ENCODE measurements at regions not wholly inside any gene's neighbourhood (a gene's known extent, or its start where the extent isn't known, plus 50 kb on each side); places are given as distances from the start of the nearest gene placed in this dataset.
"Not testable (repeated sequence)": the region's sequence is repeated elsewhere in the genome, so short reads cannot be mapped to it uniquely, and the experiment has no call there.

DNA sequence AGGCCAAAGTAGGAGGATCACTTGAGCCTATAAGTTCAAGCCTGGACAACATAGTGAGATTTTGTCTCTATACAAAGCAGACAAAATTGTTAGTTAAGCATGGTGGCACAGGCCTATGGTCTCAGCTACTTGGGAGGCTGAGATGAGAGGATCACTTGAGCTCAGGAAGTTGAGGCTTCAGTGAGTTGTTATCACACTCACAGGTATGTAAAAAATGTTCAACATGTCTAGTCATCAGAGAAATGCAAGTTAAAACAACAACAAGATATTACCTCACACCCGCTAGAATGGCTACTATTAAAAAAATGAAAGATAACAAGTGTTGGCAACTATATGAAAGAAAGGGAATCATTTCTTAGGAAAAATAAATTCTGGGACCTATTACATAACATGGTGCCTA, 341.5 kb upstream of the ST8SIA4 start:
- Histone ChIP-seq H3K36me3 (replicated peaks in 1 of 2; ENCODE audit: control insufficient read depth in 2 of 2, insufficient read depth in 2 of 2, low read length in 2 of 2) (no peaks in the 10 kb centered on the region), H2BK5ac (ENCODE audit: low read length) (no peak overlapping the region), H3K79me1 (ENCODE audit: low read depth, low read length) (no peaks in the 10 kb centered on the region), H4K8ac (ENCODE audit: low read depth, low read length) (no peak overlapping the region), H2AFZ (ENCODE audit: low read length) (no peak overlapping the region), H3K9ac (ENCODE audit: low read depth, low read length, poor library complexity) (no peak overlapping the region), H3K14ac (ENCODE audit: low read length) (no peak overlapping the region), H3K4me2 (ENCODE audit: insufficient read depth, low read length, poor library complexity, severe bottlenecking) (no peak overlapping the region), H3K4ac (ENCODE audit: low read length) (no peak overlapping the region), H2AK5ac (ENCODE audit: low read depth, low read length) (no peak overlapping the region), H3K4me3 (ENCODE audit: low read length in 2 of 2) (no peak overlapping the region), H2BK12ac (ENCODE audit: low read length) (no peak overlapping the region), H4K91ac (ENCODE audit: low read depth, low read length, poor library complexity) (no peak overlapping the region), H2BK120ac (ENCODE audit: low read depth, low read length) (no peak overlapping the region), H2BK15ac (ENCODE audit: low read length) (no peak overlapping the region), H3K27ac (replicated peaks; ENCODE audit: low read length) (no peak overlapping the region), H3K18ac (ENCODE audit: low read length) (no peak overlapping the region), H3K27me3 (ENCODE audit: control insufficient read depth in 3 of 3, insufficient read depth in 3 of 3, low read depth in 1 of 3, low read length in 3 of 3) (no peaks in the 10 kb centered on the region), H3K4me1 (ENCODE audit: control insufficient read depth in 2 of 2, insufficient read depth in 1 of 2, low read depth in 1 of 2, low read length in 2 of 2) (no peaks in the 10 kb centered on the region), H3K9me3 (replicated peaks in 1 of 2; ENCODE audit: control insufficient read depth in 2 of 2, insufficient read depth in 1 of 2, low read depth in 1 of 2, low read length in 2 of 2) (no peaks in the 10 kb centered on the region), H3K23ac (ENCODE audit: low read depth, low read length, poor library complexity) (no peak overlapping the region)
- DNase-seq (ENCODE audit: low spot score) = no peak
- WGBS, 2 donors (ENCODE audit: extremely low coverage in 2 of 2, insufficient read length in 2 of 2, insufficient replicate concordance in 1 of 2) = no CpG with 5 or more reads among the region's 1 CpG

DNA sequence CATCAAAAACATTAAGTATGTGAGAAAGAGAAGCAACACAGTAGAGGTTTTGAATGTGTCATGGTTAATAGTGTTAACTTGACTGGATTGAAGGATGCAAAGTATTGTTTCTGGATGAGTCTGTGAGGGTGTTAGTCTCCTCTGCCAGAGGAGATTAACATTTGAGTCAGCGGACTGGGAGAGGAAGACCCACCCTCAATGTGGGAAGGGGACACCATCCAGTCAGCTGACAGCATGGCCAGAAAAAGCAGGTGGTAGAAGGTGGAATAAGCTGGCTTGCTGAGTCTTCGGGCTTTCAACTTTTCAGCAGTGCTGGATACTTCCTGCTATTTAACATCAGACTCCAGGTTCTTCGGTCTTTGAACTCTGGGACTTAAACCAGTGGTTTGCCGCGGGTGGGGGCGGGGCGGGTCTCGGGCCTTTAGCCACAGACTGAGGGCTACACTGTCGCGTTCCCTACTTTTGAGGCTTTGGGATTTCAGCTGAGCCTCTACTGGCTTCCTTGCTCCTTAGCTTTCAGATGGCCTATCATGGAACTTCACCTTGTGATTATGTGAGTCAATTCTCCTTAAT, 309.9 kb upstream of the ST8SIA4 start:
- no peak overlapping the region for H3K27ac ChIP-seq (replicated peaks; ENCODE audit: low read length)
- no peaks in the 10 kb centered on the region for H3K4me1 ChIP-seq (ENCODE audit: control insufficient read depth in 2 of 2, insufficient read depth in 1 of 2, low read depth in 1 of 2, low read length in 2 of 2)
- peak overlapping the region; percentile 44 for H2AFZ ChIP-seq (ENCODE audit: low read length)
- no peak overlapping the region for H3K4me3 ChIP-seq (ENCODE audit: low read length in 2 of 2)
- H2BK15ac ChIP-seq (ENCODE audit: low read length) = no peak overlapping the region
- H3K79me1 ChIP-seq (ENCODE audit: low read depth, low read length) = no peaks in the 10 kb centered on the region
- peaks cover 0 to 4% of the 10 kb centered on the region in 2 donors for H3K9me3 ChIP-seq (replicated peaks in 1 of 2; ENCODE audit: control insufficient read depth in 2 of 2, insufficient read depth in 1 of 2, low read depth in 1 of 2, low read length in 2 of 2)
- H3K36me3 ChIP-seq (replicated peaks in 1 of 2; ENCODE audit: control insufficient read depth in 2 of 2, insufficient read depth in 2 of 2, low read length in 2 of 2) = no peaks in the 10 kb centered on the region
- H3K9ac ChIP-seq (ENCODE audit: low read depth, low read length, poor library complexity) = no peak overlapping the region
- no peaks in the 10 kb centered on the region for H3K27me3 ChIP-seq (ENCODE audit: control insufficient read depth in 3 of 3, insufficient read depth in 3 of 3, low read depth in 1 of 3, low read length in 3 of 3)
- H3K23ac ChIP-seq (ENCODE audit: low read depth, low read length, poor library complexity) = no peak overlapping the region
- H3K4ac ChIP-seq (ENCODE audit: low read length) = no peak overlapping the region
- no peak overlapping the region for H3K18ac ChIP-seq (ENCODE audit: low read length)
- no peak for DNase-seq (ENCODE audit: low spot score)
- H4K91ac ChIP-seq (ENCODE audit: low read depth, low read length, poor library complexity) = no peak overlapping the region
- no peak overlapping the region for H2BK5ac ChIP-seq (ENCODE audit: low read length)
- H2BK120ac ChIP-seq (ENCODE audit: low read depth, low read length) = no peak overlapping the region
- H2AK5ac ChIP-seq (ENCODE audit: low read depth, low read length) = no peak overlapping the region
- H4K8ac ChIP-seq (ENCODE audit: low read depth, low read length) = no peak overlapping the region
- no CpG with 5 or more reads among the region's 10 CpGs for WGBS, 2 donors (ENCODE audit: extremely low coverage in 2 of 2, insufficient read length in 2 of 2, insufficient replicate concordance in 1 of 2)
- no peak overlapping the region for H3K4me2 ChIP-seq (ENCODE audit: insufficient read depth, low read length, poor library complexity, severe bottlenecking)
- no peak overlapping the region for H2BK12ac ChIP-seq (ENCODE audit: low read length)
- H3K14ac ChIP-seq (ENCODE audit: low read length) = no peak overlapping the region

GRCh38 chr5:101206534-101206933, 303.5 kb upstream of the ST8SIA4 start:
- Histone ChIP-seq H4K91ac (ENCODE audit: low read depth, low read length, poor library complexity) (no peak overlapping the region), H3K4me2 (ENCODE audit: insufficient read depth, low read length, poor library complexity, severe bottlenecking) (no peak overlapping the region), H2AFZ (ENCODE audit: low read length) (no peak overlapping the region), H2AK5ac (ENCODE audit: low read depth, low read length) (no peak overlapping the region), H4K8ac (ENCODE audit: low read depth, low read length) (no peak overlapping the region), H2BK15ac (ENCODE audit: low read length) (no peak overlapping the region), H3K4me3 (ENCODE audit: low read length in 2 of 2) (no peak overlapping the region), H3K4ac (ENCODE audit: low read length) (no peak overlapping the region), H2BK12ac (ENCODE audit: low read length) (no peak overlapping the region), H3K27me3 (ENCODE audit: control insufficient read depth in 3 of 3, insufficient read depth in 3 of 3, low read depth in 1 of 3, low read length in 3 of 3) (no peaks in the 10 kb centered on the region), H3K23ac (ENCODE audit: low read depth, low read length, poor library complexity) (no peak overlapping the region), H3K9me3 (replicated peaks in 1 of 2; ENCODE audit: control insufficient read depth in 2 of 2, insufficient read depth in 1 of 2, low read depth in 1 of 2, low read length in 2 of 2) (peaks cover 0 to 4% of the 10 kb centered on the region in 2 donors), H3K4me1 (ENCODE audit: control insufficient read depth in 2 of 2, insufficient read depth in 1 of 2, low read depth in 1 of 2, low read length in 2 of 2) (no peaks in the 10 kb centered on the region), H3K9ac (ENCODE audit: low read depth, low read length, poor library complexity) (no peak overlapping the region), H2BK5ac (ENCODE audit: low read length) (no peak overlapping the region), H3K18ac (ENCODE audit: low read length) (no peak overlapping the region), H2BK120ac (ENCODE audit: low read depth, low read length) (no peak overlapping the region), H3K36me3 (replicated peaks in 1 of 2; ENCODE audit: control insufficient read depth in 2 of 2, insufficient read depth in 2 of 2, low read length in 2 of 2) (no peaks in the 10 kb centered on the region), H3K27ac (replicated peaks; ENCODE audit: low read length) (no peak overlapping the region), H3K79me1 (ENCODE audit: low read depth, low read length) (no peaks in the 10 kb centered on the region), H3K14ac (ENCODE audit: low read length) (no peak overlapping the region)
- no peak for DNase-seq (ENCODE audit: low spot score)

DNA sequence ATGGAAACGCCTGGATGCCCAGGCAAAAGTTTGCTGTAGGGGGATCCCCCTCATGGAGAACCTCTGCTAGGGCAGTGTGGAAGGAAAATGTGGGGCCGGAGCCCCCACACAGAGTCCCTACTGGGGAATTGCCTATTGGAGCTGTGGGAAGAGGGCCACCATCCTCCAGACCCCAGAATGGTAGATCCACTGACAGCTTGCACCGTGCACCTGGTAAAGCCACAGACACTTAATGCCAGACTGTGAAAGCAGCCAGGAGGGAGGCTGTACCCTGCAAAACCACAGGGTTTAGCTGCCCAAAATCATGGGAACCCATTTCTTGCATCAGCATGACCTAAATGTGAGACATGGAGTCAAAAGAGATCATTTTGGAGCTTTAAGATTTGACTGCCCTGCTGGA, 302.0 kb upstream of the ST8SIA4 start:
- not testable (repeated sequence) for H2BK15ac ChIP-seq (ENCODE audit: low read length); H3K4me2 ChIP-seq (ENCODE audit: insufficient read depth, low read length, poor library complexity, severe bottlenecking); H3K9me3 ChIP-seq (replicated peaks in 1 of 2; ENCODE audit: control insufficient read depth in 2 of 2, insufficient read depth in 1 of 2, low read depth in 1 of 2, low read length in 2 of 2); H4K8ac ChIP-seq (ENCODE audit: low read depth, low read length); DNase-seq (ENCODE audit: low spot score); H3K27ac ChIP-seq (replicated peaks; ENCODE audit: low read length); H3K14ac ChIP-seq (ENCODE audit: low read length); H4K91ac ChIP-seq (ENCODE audit: low read depth, low read length, poor library complexity); H3K18ac ChIP-seq (ENCODE audit: low read length); H3K9ac ChIP-seq (ENCODE audit: low read depth, low read length, poor library complexity); H2BK5ac ChIP-seq (ENCODE audit: low read length); H3K4me3 ChIP-seq (ENCODE audit: low read length in 2 of 2); H2AK5ac ChIP-seq (ENCODE audit: low read depth, low read length); H3K79me1 ChIP-seq (ENCODE audit: low read depth, low read length); H2BK120ac ChIP-seq (ENCODE audit: low read depth, low read length); H2BK12ac ChIP-seq (ENCODE audit: low read length); H3K23ac ChIP-seq (ENCODE audit: low read depth, low read length, poor library complexity); H3K4me1 ChIP-seq (ENCODE audit: control insufficient read depth in 2 of 2, insufficient read depth in 1 of 2, low read depth in 1 of 2, low read length in 2 of 2); H3K36me3 ChIP-seq (replicated peaks in 1 of 2; ENCODE audit: control insufficient read depth in 2 of 2, insufficient read depth in 2 of 2, low read length in 2 of 2); H3K27me3 ChIP-seq (ENCODE audit: control insufficient read depth in 3 of 3, insufficient read depth in 3 of 3, low read depth in 1 of 3, low read length in 3 of 3); H2AFZ ChIP-seq (ENCODE audit: low read length); H3K4ac ChIP-seq (ENCODE audit: low read length)
- WGBS, 2 donors (ENCODE audit: extremely low coverage in 2 of 2, insufficient read length in 2 of 2, insufficient replicate concordance in 1 of 2) = no CpG with 5 or more reads among the region's 3 CpGs
